ENCODE measurements at regions not wholly inside any gene's neighbourhood (a gene's known extent, or its start where the extent isn't known, plus 50 kb on each side); places are given as distances from the start of the nearest gene placed in this dataset.

DNA sequence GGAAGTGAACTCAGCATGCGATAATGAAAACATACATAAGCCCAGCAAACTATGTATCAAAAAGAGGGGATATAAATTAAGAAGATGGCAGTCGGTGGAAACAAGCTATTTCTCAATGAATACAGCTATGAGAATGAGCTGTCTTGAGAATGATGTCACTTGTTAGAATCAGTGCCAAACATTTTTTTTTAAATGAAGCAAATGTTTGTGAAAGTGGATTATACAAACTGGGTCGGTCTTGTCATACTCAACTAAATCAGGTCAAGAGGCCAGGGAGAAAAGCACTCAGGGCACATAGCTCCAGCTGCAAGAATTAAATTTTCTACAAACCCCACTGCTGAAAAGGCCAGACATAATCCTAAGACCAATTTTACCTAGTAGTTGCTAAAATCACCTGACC is 1048.4 kb downstream of the SLITRK1 start:
- TF ChIP-seq, protein P1, sequence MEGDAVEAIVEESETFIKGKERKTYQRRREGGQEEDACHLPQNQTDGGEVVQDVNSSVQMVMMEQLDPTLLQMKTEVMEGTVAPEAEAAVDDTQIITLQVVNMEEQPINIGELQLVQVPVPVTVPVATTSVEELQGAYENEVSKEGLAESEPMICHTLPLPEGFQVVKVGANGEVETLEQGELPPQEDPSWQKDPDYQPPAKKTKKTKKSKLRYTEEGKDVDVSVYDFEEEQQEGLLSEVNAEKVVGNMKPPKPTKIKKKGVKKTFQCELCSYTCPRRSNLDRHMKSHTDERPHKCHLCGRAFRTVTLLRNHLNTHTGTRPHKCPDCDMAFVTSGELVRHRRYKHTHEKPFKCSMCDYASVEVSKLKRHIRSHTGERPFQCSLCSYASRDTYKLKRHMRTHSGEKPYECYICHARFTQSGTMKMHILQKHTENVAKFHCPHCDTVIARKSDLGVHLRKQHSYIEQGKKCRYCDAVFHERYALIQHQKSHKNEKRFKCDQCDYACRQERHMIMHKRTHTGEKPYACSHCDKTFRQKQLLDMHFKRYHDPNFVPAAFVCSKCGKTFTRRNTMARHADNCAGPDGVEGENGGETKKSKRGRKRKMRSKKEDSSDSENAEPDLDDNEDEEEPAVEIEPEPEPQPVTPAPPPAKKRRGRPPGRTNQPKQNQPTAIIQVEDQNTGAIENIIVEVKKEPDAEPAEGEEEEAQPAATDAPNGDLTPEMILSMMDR (conservative IDR thresholded peaks at IDR 0.05; ENCODE audit: low read depth, low read length), result no peak
- no peak for TF ChIP-seq EZH2 (IDR thresholded peaks at IDR 0.05; ENCODE audit: low read length, unreplicated experiment)
- TF ChIP-seq EZH2phosphoT487 (IDR thresholded peaks at IDR 0.05; ENCODE audit: borderline replicate concordance, low read length), result no peak
